GM12864 (cell line): ENCODE measurements at regions not wholly inside any gene's neighbourhood (a gene's known extent, or its start where the extent isn't known, plus 50 kb on each side); places are given as distances from the start of the nearest gene placed in this dataset.
"Not testable (repeated sequence)": the region's sequence is repeated elsewhere in the genome, so short reads cannot be mapped to it uniquely, and the experiment has no call there.

Experiments
- DNase-seq: peaks from one replicate; pipeline ENCODE4 v3.0.0-alpha.2; 2011; ENCODE audit warnings: low read depth
- H3K4me3 ChIP-seq: 2 replicates; pipeline ENCODE4 v1.5.1; 2011; ENCODE audit warnings: mild to moderate bottlenecking, low read depth, low read length, control low read depth
- CTCF ChIP-seq: IDR thresholded peaks from 2 replicates; pipeline ENCODE4 v1.5.1; 2011; ENCODE audit warnings: low read depth, mild to moderate bottlenecking, moderate library complexity, low read length, control low read depth, inconsistent platforms; ENCODE audit errors: missing control alignments

DNA sequence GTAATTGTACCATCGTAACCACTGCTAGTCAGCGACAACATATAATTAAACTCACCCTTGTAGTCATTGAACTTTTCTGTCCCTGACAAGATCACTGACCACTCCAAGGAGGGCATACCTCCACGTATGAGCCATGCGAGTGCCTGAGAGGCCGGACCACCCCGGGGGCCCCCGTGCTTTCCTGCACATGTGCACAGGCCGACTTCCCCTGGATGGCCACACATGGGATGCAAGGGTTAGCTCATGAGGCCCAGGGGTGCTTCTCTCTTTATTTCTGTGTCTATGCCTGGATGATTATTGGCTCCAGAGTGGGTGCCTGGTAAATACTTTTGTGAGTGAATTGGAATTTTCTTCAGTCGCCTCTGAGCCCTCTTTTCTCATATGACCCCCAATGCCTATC, 82.8 kb upstream of the ZNF536 start:
- DNase-seq = no peak
- H3K4me3 ChIP-seq = no peak overlapping the region
- TF ChIP-seq CTCF = no peak

DNA sequence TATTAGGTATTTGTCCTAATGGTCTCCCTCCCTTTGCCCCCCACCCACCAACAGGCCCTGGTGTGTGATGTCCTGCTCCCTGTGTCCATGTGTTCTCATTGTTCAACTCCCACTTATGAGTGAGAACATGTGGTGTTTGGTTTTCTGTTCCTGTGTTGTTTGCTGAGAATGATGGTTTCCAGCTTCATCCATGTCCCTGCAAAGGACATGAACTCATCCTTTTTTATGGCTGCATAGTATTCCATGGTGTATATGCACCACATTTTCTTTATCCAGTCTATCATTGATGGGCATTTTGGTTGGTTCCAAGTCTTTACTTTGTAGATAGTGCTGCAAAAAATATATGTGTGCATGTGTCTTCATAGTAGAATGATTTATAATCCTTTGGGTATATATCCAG, 81.4 kb upstream of the ZNF536 start:
- H3K4me3 ChIP-seq, DNase-seq: not testable (repeated sequence)

DNA sequence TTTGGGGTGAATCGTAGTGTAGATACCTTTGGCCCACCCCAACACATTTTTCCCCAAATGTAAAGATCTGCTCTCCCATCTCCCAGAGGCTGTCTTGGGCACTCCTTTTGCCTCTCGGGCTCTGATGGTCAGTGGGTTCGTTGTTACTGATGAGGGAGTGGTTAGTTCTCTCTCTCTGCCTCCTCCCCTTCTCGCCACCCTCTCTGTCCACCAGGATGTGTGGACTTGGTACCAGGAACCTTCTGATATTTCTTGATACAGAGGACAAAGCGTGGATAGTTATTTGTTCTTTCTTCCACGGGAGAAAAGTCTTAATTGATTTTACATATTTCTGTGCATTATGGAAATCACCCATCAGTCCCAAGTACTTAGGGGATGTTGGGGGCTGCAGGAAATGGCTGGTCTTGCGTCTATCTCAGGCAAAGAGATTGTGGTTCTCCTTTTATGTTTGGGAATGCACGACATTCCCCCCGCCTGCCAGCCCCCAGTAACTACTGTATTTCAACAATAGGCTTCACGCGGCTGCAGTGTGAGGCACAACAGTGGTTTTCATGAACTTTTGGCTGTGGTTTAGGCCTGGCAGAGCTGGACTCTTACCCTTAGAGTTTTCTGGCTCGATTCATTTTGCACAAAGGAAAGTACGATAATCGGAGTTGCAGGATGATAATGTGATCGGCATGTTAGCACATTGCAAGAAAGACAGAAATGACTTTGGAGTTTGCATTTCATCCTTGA, 79.0 kb upstream of the ZNF536 start:
- H3K4me3 ChIP-seq = no peak overlapping the region
- DNase-seq = no peak
- no peak for TF ChIP-seq CTCF

DNA sequence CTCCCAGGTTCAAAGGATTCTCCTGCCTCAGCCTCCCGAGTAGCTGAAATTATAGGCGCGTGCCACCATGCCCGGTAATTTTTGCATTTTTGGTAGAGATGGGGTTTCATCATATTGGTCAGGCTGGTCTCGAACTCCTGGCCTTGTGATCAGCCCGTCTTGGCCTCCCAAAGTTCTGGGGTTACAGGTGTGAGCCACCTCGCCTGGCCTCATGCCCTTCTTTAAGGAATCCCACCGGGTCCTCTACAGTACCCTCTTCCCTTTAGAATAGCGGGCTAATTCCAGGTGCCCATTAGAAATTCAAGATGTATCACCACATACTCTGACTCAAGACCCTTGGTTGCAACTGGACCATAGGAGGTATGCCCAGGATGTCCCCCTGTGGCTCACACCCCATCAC, 74.2 kb upstream of the ZNF536 start:
- no peak overlapping the region for H3K4me3 ChIP-seq
- no peak for DNase-seq
- no peak for TF ChIP-seq CTCF

DNA sequence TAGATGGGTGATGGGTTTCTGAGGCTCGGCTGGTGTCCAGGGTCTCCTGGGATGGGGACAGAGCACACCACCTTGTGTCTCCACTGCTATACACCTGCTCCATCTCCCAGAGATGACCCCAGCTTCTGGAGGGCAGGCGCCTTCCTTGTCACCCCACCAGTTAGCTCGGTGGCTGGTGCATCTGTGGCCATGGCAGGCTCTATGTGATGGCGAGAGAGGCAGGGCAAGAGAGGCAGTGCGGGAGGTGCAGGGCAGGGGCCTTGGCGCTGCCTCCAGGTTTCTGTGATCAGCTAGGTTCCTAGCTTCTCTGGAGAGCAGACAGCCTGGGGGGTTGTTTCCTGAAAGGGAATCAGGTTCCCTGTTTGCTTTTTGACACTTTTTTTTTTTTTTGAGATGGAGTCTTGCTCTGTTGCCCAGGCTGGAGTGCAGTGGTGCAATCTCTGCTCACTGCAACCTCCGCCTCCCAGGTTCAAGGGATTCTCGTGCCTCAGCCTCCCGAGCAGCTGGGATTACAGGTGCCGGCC, 69.0 kb upstream of the ZNF536 start:
- DNase-seq = no peak

GRCh38 chr19:30304540-30304939, 67.6 kb upstream of the ZNF536 start:
- H3K4me3 ChIP-seq = no peak overlapping the region
- no peak for DNase-seq
- TF ChIP-seq CTCF = no peak

More for the DNA sequence above, 69.0 kb upstream of the ZNF536 start:
- no peak overlapping the region for H3K4me3 ChIP-seq
- no peak for TF ChIP-seq CTCF

GRCh38 chr19:30305346-30306060, 66.7 kb upstream of the ZNF536 start:
- no peak for DNase-seq
- TF ChIP-seq CTCF = no peak
- no peak overlapping the region for H3K4me3 ChIP-seq
